ENCODE measurements at regions not wholly inside any gene's neighbourhood (a gene's known extent, or its start where the extent isn't known, plus 50 kb on each side); places are given as distances from the start of the nearest gene placed in this dataset.

DNA sequence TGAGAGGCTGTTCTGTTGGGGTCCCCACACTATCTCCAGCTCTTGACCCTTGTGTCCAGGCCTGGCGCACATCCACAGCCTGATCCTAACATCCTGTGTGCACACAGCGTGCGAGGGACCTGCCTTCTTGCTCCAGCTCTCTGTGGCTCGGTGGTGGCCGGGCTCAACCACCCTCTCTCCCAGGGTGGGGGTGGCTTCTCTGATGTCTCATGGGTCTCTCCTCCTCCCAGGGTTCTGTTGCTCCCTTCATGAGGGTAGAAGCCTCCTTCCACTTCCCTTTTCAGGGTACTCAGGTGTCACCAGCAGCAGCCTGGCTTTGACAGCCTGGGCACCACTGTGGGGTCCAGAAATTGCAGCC is 196.9 kb upstream of the RAB6C start:
- WGBS (ENCODE audit: low lambda C conversion rate) = 26% methylated on average over 5 of the region's 5 CpGs
- no peaks in the 10 kb centered on the region for H3K36me3 ChIP-seq (replicated peaks in 1 of 2; ENCODE audit: control insufficient read depth in 1 of 2, insufficient read depth in 2 of 2, low read length in 2 of 2)
- H3K4me2 ChIP-seq (ENCODE audit: low read depth, low read length) = no peak overlapping the region
- H2AFZ ChIP-seq (ENCODE audit: low read length) = no peak overlapping the region
- no peaks in the 10 kb centered on the region for H4K20me1 ChIP-seq (ENCODE audit: insufficient read depth, low read length)
- H3K27me3 ChIP-seq (ENCODE audit: control insufficient read depth in 1 of 2, insufficient read depth in 2 of 2, low read length in 2 of 2) = peaks cover 13 to 47% of the 10 kb centered on the region in 2 experiments
- intact Hi-C loops (cut with micrococcal nuclease; ENCODE audit: unreplicated experiment) (no loop called here), in situ Hi-C loops (cut with HindIII; ENCODE audit: extremely low pct_ligation_motif_present, low pct_unique_long_range_greater_than_20kb) (no loop called here)
- no peak for DNase-seq (ENCODE audit: low spot score)
- FAIRE-seq = no peak
- TF ChIP-seq, protein P1, sequence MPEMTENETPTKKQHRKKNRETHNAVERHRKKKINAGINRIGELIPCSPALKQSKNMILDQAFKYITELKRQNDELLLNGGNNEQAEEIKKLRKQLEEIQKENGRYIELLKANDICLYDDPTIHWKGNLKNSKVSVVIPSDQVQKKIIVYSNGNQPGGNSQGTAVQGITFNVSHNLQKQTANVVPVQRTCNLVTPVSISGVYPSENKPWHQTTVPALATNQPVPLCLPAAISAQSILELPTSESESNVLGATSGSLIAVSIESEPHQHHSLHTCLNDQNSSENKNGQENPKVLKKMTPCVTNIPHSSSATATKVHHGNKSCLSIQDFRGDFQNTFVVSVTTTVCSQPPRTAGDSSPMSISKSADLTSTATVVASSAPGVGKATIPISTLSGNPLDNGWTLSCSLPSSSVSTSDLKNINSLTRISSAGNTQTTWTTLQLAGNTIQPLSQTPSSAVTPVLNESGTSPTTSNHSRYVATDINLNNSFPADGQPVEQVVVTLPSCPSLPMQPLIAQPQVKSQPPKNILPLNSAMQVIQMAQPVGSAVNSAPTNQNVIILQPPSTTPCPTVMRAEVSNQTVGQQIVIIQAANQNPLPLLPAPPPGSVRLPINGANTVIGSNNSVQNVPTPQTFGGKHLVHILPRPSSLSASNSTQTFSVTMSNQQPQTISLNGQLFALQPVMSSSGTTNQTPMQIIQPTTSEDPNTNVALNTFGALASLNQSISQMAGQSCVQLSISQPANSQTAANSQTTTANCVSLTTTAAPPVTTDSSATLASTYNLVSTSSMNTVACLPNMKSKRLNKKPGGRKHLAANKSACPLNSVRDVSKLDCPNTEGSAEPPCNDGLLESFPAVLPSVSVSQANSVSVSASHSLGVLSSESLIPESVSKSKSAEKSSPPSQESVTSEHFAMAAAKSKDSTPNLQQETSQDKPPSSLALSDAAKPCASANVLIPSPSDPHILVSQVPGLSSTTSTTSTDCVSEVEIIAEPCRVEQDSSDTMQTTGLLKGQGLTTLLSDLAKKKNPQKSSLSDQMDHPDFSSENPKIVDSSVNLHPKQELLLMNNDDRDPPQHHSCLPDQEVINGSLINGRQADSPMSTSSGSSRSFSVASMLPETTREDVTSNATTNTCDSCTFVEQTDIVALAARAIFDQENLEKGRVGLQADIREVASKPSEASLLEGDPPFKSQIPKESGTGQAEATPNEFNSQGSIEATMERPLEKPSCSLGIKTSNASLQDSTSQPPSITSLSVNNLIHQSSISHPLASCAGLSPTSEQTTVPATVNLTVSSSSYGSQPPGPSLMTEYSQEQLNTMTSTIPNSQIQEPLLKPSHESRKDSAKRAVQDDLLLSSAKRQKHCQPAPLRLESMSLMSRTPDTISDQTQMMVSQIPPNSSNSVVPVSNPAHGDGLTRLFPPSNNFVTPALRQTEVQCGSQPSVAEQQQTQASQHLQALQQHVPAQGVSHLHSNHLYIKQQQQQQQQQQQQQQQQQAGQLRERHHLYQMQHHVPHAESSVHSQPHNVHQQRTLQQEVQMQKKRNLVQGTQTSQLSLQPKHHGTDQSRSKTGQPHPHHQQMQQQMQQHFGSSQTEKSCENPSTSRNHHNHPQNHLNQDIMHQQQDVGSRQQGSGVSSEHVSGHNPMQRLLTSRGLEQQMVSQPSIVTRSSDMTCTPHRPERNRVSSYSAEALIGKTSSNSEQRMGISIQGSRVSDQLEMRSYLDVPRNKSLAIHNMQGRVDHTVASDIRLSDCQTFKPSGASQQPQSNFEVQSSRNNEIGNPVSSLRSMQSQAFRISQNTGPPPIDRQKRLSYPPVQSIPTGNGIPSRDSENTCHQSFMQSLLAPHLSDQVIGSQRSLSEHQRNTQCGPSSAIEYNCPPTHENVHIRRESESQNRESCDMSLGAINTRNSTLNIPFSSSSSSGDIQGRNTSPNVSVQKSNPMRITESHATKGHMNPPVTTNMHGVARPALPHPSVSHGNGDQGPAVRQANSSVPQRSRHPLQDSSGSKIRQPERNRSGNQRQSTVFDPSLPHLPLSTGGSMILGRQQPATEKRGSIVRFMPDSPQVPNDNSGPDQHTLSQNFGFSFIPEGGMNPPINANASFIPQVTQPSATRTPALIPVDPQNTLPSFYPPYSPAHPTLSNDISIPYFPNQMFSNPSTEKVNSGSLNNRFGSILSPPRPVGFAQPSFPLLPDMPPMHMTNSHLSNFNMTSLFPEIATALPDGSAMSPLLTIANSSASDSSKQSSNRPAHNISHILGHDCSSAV (CRISPR knock-in tag; IDR thresholded peaks at IDR 0.05; ENCODE audit: borderline replicate concordance) = no peak
- TF ChIP-seq SALL2 (CRISPR knock-in tag; IDR thresholded peaks at IDR 0.05) = no peak
- TF ChIP-seq NCOA5 (CRISPR knock-in tag; IDR thresholded peaks at IDR 0.05) = no peak
- no peak for TF ChIP-seq NKX3-1 (CRISPR knock-in tag; IDR thresholded peaks at IDR 0.05)
- no peak for TF ChIP-seq JUND (CRISPR knock-in tag; IDR thresholded peaks at IDR 0.05)
- CTCF ChIA-PET (ENCODE audit: low intra/inter-chr PET ratio, low total read pairs) = no interaction called here
- H3K9ac ChIP-seq (ENCODE audit: insufficient read depth, low read depth, low read length) = no peak overlapping the region
- no peak overlapping the region for H3K27ac ChIP-seq (ENCODE audit: extremely low read length, insufficient read depth, low read length)
- no peak overlapping the region for H3K4me3 ChIP-seq (replicated peaks in 1 of 3; ENCODE audit: insufficient read depth in 1 of 3, low read depth in 2 of 3, low read length in 3 of 3)
- no TSS peak for BruUV-seq (replicated peaks)
- ATAC-seq = no peak
- POLR2A ChIA-PET = no interaction called here
- H3K4me1 ChIP-seq (ENCODE audit: insufficient read depth, low read length) = no peaks in the 10 kb centered on the region
- no peaks in the 10 kb centered on the region for H3K79me2 ChIP-seq (ENCODE audit: insufficient read depth, low read length)
- no peaks in the 10 kb centered on the region for H3K9me3 ChIP-seq (ENCODE audit: low read length)
